ENCODE measurements at regions not wholly inside any gene's neighbourhood (a gene's known extent, or its start where the extent isn't known, plus 50 kb on each side); places are given as distances from the start of the nearest gene placed in this dataset.

- intact Hi-C loops (cut with DNase I; ENCODE audit: low total_unique reads), result no loop called here
- H3K9me3 ChIP-seq, result peaks cover 0 to 16% (median 5%) of the 10 kb centered on the region in 8 donors
- no peak overlapping the region for H3K27ac ChIP-seq
- no peak for DNase-seq
- 87 to 92% (median 90%) methylated on average over 10 of the region's 10 CpGs for WGBS, 5 donors
- TF ChIP-seq POLR2AphosphoS5 (IDR thresholded peaks at IDR 0.05) (no peak), POLR2A (IDR thresholded peaks at IDR 0.05) (no peak)
- TF ChIP-seq, protein P1, sequence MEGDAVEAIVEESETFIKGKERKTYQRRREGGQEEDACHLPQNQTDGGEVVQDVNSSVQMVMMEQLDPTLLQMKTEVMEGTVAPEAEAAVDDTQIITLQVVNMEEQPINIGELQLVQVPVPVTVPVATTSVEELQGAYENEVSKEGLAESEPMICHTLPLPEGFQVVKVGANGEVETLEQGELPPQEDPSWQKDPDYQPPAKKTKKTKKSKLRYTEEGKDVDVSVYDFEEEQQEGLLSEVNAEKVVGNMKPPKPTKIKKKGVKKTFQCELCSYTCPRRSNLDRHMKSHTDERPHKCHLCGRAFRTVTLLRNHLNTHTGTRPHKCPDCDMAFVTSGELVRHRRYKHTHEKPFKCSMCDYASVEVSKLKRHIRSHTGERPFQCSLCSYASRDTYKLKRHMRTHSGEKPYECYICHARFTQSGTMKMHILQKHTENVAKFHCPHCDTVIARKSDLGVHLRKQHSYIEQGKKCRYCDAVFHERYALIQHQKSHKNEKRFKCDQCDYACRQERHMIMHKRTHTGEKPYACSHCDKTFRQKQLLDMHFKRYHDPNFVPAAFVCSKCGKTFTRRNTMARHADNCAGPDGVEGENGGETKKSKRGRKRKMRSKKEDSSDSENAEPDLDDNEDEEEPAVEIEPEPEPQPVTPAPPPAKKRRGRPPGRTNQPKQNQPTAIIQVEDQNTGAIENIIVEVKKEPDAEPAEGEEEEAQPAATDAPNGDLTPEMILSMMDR (IDR thresholded peaks at IDR 0.05 in 8 of 11, conservative IDR thresholded peaks at IDR 0.05 in 3 of 11), result no peak
- H3K36me3 ChIP-seq, result no peaks in the 10 kb centered on the region
- H3K27me3 ChIP-seq (replicated peaks in 1 of 7), result no peaks in the 10 kb centered on the region
- H3K4me3 ChIP-seq, result no peak overlapping the region
- H3K4me1 ChIP-seq, result no peaks in the 10 kb centered on the region
Measured at GRCh38 chr4:19776021-19776459, 475.7 kb upstream of the SLIT2 start.

DNA sequence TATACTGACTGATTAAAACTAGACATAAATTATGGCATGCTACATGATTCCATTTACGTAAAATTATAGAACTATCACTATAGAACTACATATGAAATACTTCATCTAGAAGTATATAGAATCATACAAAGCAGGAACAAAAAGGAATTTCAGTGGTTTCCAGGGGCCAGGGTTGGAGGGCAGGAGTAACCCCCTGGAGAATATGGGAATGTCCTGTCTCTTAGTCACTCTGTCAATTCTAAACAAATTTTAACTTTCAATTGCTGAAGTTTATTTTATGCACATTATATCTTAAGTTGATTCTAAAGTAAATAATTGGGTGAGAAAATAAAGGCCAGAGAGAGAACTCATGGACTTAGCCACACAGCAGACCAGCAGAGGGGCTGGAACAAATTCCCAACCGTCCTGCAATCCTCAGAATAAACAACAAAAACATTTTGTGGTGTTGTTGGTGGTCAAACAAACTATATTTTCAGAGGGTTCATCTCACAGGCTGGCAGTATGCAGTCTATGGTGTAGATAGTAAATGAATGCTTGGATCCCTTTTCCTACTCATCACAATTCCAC is 476.9 kb upstream of the SLIT2 start:
- H3K9me3 ChIP-seq, result peaks cover 0 to 19% (median 3%) of the 10 kb centered on the region in 8 donors
- intact Hi-C loops (cut with DNase I; ENCODE audit: low total_unique reads), result no loop called here
- no peak overlapping the region for H3K27ac ChIP-seq
- DNase-seq, result no peak
- no peaks in the 10 kb centered on the region for H3K27me3 ChIP-seq (replicated peaks in 1 of 7)
- H3K4me1 ChIP-seq, result no peaks in the 10 kb centered on the region
- no peaks in the 10 kb centered on the region for H3K36me3 ChIP-seq
- 75 to 89% (median 81%) methylated on average over 2 of the region's 2 CpGs for whole genome bisulfite sequencing, 5 donors
- no peak for TF ChIP-seq POLR2AphosphoS5 (IDR thresholded peaks at IDR 0.05)
- TF ChIP-seq POLR2A (IDR thresholded peaks at IDR 0.05), result no peak
- TF ChIP-seq, protein P1 (IDR thresholded peaks at IDR 0.05 in 8 of 11, conservative IDR thresholded peaks at IDR 0.05 in 3 of 11), result no peak
- H3K4me3 ChIP-seq, result no peak overlapping the region

- Histone ChIP-seq H3K27me3 (replicated peaks in 1 of 7) (no peaks in the 10 kb centered on the region), H3K4me3 (no peak overlapping the region), H3K9me3 (peaks cover 0 to 17% (median 4%) of the 10 kb centered on the region in 8 donors), H3K36me3 (no peaks in the 10 kb centered on the region), H3K4me1 (no peaks in the 10 kb centered on the region), H3K27ac (no peak overlapping the region)
- no peak for DNase-seq
- intact Hi-C loops (cut with DNase I; ENCODE audit: low total_unique reads), result no loop called here
- WGBS, 5 donors, result 59 to 81% (median 71%) methylated on average over 1 of the region's 1 CpG
- TF ChIP-seq, protein P1 (IDR thresholded peaks at IDR 0.05 in 8 of 11, conservative IDR thresholded peaks at IDR 0.05 in 3 of 11), result no peak
- TF ChIP-seq POLR2A (IDR thresholded peaks at IDR 0.05) (no peak), POLR2AphosphoS5 (IDR thresholded peaks at IDR 0.05) (no peak)
Measured at GRCh38 chr4:19772581-19772980, 479.1 kb upstream of the SLIT2 start.

GRCh38 chr4:19756661-19757060 is 495.0 kb upstream of the SLIT2 start:
- no peak for DNase-seq
- Histone ChIP-seq H3K36me3 (no peaks in the 10 kb centered on the region), H3K9me3 (peaks cover 0 to 9% (median 0%) of the 10 kb centered on the region in 8 donors), H3K4me1 (no peaks in the 10 kb centered on the region), H3K4me3 (no peak overlapping the region), H3K27me3 (replicated peaks in 1 of 7) (no peaks in the 10 kb centered on the region), H3K27ac (no peak overlapping the region)
- TF ChIP-seq, protein P1 (IDR thresholded peaks at IDR 0.05 in 8 of 11, conservative IDR thresholded peaks at IDR 0.05 in 3 of 11), result no peak
- intact Hi-C loops (cut with DNase I; ENCODE audit: low total_unique reads), result no loop called here
- WGBS, 5 donors, result 72 to 88% (median 76%) methylated on average over 2 of the region's 2 CpGs
